Lung (tissue), 11 donors: ENCODE measurements at regions not wholly inside any gene's neighbourhood (a gene's known extent, or its start where the extent isn't known, plus 50 kb on each side); places are given as distances from the start of the nearest gene placed in this dataset.
"Not testable (repeated sequence)": the region's sequence is repeated elsewhere in the genome, so short reads cannot be mapped to it uniquely, and the experiment has no call there.

ENCODE experiments used
- ATAC-seq: fragments of 200-7000 bp; cut with Tn5 transposase; one replicate; pipeline ENCODE4 v1.9.1; 2020; ENCODE audit warnings: moderate number of reproducible peaks; ENCODE audit not compliant: insufficient read depth, low FRiP score
- DNase-seq, 3 donors: peaks; one replicate each; pipeline ENCODE4 v3.0.0-alpha.2; 2013 to 2017
- H3K27ac ChIP-seq, 2 donors: one replicate each; pipeline ENCODE4 v1.5.1; 2013; ENCODE audit warnings: mild to moderate bottlenecking in 2 of 2, moderate library complexity in 2 of 2, control low read depth in 1 of 2, inconsistent platforms in 1 of 2, low read depth in 1 of 2, low read length in 1 of 2
- H3K27me3 ChIP-seq, 3 donors: one replicate each; pipeline ENCODE4 v1.5.1; 2013; ENCODE audit warnings: low read length in 2 of 3; ENCODE audit not compliant: control insufficient read depth in 3 of 3, insufficient read depth in 3 of 3
- H3K36me3 ChIP-seq, 4 donors: one replicate each; pipeline ENCODE4 v1.5.1; 2013; ENCODE audit warnings: low read length in 4 of 4, mild to moderate bottlenecking in 1 of 4, moderate library complexity in 1 of 4; ENCODE audit not compliant: control insufficient read depth in 4 of 4, insufficient read depth in 4 of 4
- H3K4me1 ChIP-seq, 5 donors: one replicate each; pipeline ENCODE4 v1.5.1; 2013; ENCODE audit warnings: low read length in 5 of 5, mild to moderate bottlenecking in 2 of 5, moderate library complexity in 1 of 5; ENCODE audit not compliant: control insufficient read depth in 5 of 5, insufficient read depth in 5 of 5
- H3K4me3 ChIP-seq: one replicate; pipeline ENCODE4 v1.5.1; 2013; ENCODE audit warnings: mild to moderate bottlenecking, control low read depth, moderate library complexity
- H3K9ac ChIP-seq, 2 donors: one replicate each; pipeline ENCODE4 v1.5.1; 2013; ENCODE audit warnings: low read length in 2 of 2, control low read depth in 1 of 2; ENCODE audit not compliant: insufficient read depth in 1 of 2
- H3K9me3 ChIP-seq, 4 donors: one replicate each; pipeline ENCODE4 v1.5.1; 2013; ENCODE audit warnings: low read length in 3 of 4, mild to moderate bottlenecking in 1 of 4, moderate library complexity in 1 of 4; ENCODE audit not compliant: control insufficient read depth in 4 of 4, insufficient read depth in 3 of 4
- WGBS, 2 donors: extraction: QIAGEN DNeasy Blood & Tissue Kit; methylation state at CpG; one replicate each; pipeline ENCODE4 v1.1.7; 2013; 5-methylcytosine and 5-hydroxymethylcytosine counted together
- TF ChIP-seq, protein P1 (sequence below): IDR thresholded peaks from 2 replicates; pipeline ENCODE4 v1.5.1; 2012; ENCODE audit warnings: mild to moderate bottlenecking; ENCODE audit errors: control extremely low read depth, extremely low read depth
- donor health status: control.
- donor health status: control.
- donor health status: Bipolar disorder and iron deficiency.
- donor health status: healthy.
- donor health status: DM: yes; HTN: yes; CAD: no.

DNA sequence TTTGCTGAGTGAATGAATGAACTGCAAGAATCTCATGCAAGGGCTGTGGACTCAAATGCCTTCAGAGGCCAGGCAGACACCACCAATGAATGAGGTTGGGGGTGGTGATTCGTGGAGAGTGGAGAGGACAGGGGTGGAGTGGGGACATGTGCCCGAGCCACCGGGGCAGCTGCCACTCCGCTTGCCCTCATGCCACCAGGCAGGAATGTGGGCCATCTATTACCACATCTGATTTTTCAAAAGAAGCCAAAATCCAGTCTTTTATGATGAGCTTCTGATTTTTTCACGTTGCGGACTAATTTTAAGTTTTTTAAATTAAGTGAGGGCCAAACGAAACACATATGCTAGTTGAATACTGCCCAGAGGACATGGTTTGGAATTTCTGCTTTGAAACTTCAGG lies 67.1 kb upstream of the SMURF2 start:
- ATAC-seq (no peak), DNase-seq (peak; percentile 46 to 80 (median 73))
- WGBS, 2 donors: 84 to 91% methylated on average over 7 of the region's 7 CpGs
- Histone ChIP-seq H3K27ac (no peak overlapping the region), H3K4me3 (no peak overlapping the region), H3K4me1 (peaks cover 0 to 45% (median 11%) of the 10 kb centered on the region in 5 donors), H3K9me3 (no peaks in the 10 kb centered on the region), H3K27me3 (no peaks in the 10 kb centered on the region), H3K9ac (no peak overlapping the region), H3K36me3 (no peaks in the 10 kb centered on the region)
- TF ChIP-seq, protein P1, sequence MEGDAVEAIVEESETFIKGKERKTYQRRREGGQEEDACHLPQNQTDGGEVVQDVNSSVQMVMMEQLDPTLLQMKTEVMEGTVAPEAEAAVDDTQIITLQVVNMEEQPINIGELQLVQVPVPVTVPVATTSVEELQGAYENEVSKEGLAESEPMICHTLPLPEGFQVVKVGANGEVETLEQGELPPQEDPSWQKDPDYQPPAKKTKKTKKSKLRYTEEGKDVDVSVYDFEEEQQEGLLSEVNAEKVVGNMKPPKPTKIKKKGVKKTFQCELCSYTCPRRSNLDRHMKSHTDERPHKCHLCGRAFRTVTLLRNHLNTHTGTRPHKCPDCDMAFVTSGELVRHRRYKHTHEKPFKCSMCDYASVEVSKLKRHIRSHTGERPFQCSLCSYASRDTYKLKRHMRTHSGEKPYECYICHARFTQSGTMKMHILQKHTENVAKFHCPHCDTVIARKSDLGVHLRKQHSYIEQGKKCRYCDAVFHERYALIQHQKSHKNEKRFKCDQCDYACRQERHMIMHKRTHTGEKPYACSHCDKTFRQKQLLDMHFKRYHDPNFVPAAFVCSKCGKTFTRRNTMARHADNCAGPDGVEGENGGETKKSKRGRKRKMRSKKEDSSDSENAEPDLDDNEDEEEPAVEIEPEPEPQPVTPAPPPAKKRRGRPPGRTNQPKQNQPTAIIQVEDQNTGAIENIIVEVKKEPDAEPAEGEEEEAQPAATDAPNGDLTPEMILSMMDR: no peak

DNA sequence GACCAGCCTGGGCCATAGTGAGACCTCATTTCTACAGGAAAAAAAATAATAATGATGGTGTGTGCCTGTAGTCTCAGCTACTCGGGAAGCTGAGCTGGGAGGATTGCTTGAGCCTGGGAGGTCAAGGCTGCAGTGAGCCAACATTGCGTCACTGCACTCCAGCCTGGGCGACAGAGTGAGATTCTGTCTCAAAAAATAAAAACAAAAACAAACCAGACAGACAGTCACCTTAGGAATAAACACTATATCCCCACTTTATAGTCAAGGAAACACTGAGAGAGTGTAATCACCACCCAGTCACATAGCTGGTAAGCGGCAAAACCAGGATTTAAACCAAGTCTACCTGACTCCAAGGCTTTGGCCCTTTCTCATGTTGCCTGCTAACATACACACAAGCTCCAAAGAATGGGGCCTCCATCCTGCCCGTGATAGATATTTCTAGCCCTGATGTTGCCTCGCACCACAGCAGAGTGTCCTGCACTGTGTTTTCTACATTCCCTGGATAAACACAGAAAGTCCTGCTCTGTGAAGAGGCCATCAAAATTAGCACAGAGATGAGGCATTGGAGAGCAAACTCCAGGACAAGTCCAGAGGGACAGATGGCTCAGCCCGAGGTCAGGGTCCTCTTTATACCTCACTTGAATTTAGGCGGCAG lies 66.1 kb upstream of the SMURF2 start:
- no peak for ATAC-seq
- WGBS, 2 donors: 77 to 81% methylated on average over 8 of the region's 8 CpGs
- TF ChIP-seq, protein P1: no peak
- Histone ChIP-seq H3K27me3 (no peaks in the 10 kb centered on the region), H3K36me3 (no peaks in the 10 kb centered on the region), H3K9ac (peak overlapping the region in 1 of 2 donors; percentile 75), H3K4me1 (peaks cover 0 to 43% (median 11%) of the 10 kb centered on the region in 5 donors), H3K9me3 (no peaks in the 10 kb centered on the region), H3K27ac (no peak overlapping the region), H3K4me3 (no peak overlapping the region)
- DNase-seq: peak; percentile 49 to 60 (median 60)

DNA sequence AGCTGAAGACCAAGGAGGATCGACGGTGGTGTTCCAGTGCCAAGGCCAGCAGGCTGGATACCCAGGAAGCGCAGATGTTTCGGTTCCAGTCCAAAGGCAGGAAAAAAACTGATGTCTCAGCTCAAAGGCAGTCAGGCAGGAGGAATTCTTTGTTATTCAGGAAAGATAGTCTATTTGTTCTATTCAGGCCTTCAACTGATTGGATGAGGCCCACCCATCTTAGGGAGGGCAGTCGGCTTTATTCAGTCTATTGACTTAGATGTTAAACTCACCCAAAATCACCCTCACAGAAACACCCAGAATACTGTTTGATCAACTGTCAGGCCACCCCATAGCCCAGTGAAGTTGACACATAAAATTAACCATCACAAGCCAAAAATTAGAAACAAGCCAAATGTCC lies 63.9 kb upstream of the SMURF2 start:
- not testable (repeated sequence) for DNase-seq, H3K27me3 ChIP-seq, H3K36me3 ChIP-seq, H3K9me3 ChIP-seq, ATAC-seq, H3K4me3 ChIP-seq, H3K9ac ChIP-seq, H3K27ac ChIP-seq
- 86 to 91% methylated on average over 5 of the region's 5 CpGs for WGBS, 2 donors
- peaks cover 0 to 31% (median 11%) of the 10 kb centered on the region in 5 donors for H3K4me1 ChIP-seq

DNA sequence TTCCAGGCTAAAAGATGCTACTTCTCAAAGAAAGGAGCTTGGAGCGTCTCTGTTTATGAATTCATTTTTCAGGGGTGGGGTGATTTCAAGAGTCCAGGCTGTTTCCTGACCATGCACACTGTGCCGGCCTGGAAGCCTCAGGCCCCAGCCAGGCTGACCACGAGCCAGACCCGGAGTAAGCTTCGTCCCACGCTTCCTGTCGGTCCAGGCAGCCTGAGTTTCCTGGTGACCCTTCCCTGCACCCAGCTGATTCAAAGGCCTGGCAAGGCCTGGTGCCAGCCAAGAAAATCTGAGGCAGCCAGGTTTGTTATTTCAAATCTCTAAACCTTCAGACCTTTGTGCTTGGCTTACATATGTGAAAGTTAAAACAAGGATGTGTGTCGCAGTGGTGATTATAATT lies 62.1 kb upstream of the SMURF2 start:
- peak overlapping the region; percentile 31 to 41 for H3K27ac ChIP-seq
- WGBS, 2 donors: 43 to 59% methylated on average over 8 of the region's 8 CpGs

More for the DNA sequence above, 62.1 kb upstream of the SMURF2 start:
- H3K36me3 ChIP-seq, H3K9me3 ChIP-seq, H3K27me3 ChIP-seq, H3K9ac ChIP-seq, H3K4me3 ChIP-seq: not testable (repeated sequence)
- peaks cover 0 to 23% (median 11%) of the 10 kb centered on the region in 5 donors for H3K4me1 ChIP-seq
- peak in 2 of 3 donors; percentile 36 to 61 for DNase-seq
- ATAC-seq: peak; percentile 46
